HG02981 (cell line): ENCODE measurements at regions not wholly inside any gene's neighbourhood (a gene's known extent, or its start where the extent isn't known, plus 50 kb on each side); places are given as distances from the start of the nearest gene placed in this dataset.

Source experiments
- ATAC-seq: cut with Tn5 transposase; IDR thresholded peaks from one replicate; pipeline ENCODE4 v1.9.1; 2021; ENCODE audit warnings: mild to moderate bottlenecking, moderate library complexity; ENCODE audit not compliant: unreplicated experiment

GRCh38 chr22:34878171-34878570 lies 187.8 kb upstream of the ISX start:
- ATAC-seq = no peak

- ATAC-seq = no peak
Observed at GRCh38 chr22:34879001-34879400, 187.0 kb upstream of the ISX start.

GRCh38 chr22:34880662-34881061 lies 185.3 kb upstream of the ISX start:
- no peak for ATAC-seq

GRCh38 chr22:34881453-34881852 lies 184.5 kb upstream of the ISX start:
- no peak for ATAC-seq

- ATAC-seq = no peak
Observed at GRCh38 chr22:34885852-34886251, 180.1 kb upstream of the ISX start.

GRCh38 chr22:34886391-34886790 lies 179.6 kb upstream of the ISX start:
- ATAC-seq = no peak

- no peak for ATAC-seq
Observed at GRCh38 chr22:34886812-34887211, 179.1 kb upstream of the ISX start.

- ATAC-seq = no peak
Observed at GRCh38 chr22:34897126-34897525, 168.8 kb upstream of the ISX start.

- ATAC-seq = no peak
Observed at GRCh38 chr22:34902335-34902734, 163.6 kb upstream of the ISX start.

GRCh38 chr22:34903416-34903815 lies 162.5 kb upstream of the ISX start:
- ATAC-seq = no peak

GRCh38 chr22:34904486-34904885 lies 161.5 kb upstream of the ISX start:
- no peak for ATAC-seq

GRCh38 chr22:34913826-34914225 lies 152.1 kb upstream of the ISX start:
- no peak for ATAC-seq

GRCh38 chr22:34914846-34915245 lies 151.1 kb upstream of the ISX start:
- ATAC-seq = no peak

GRCh38 chr22:34917239-34917638 lies 148.7 kb upstream of the ISX start:
- ATAC-seq = no peak

- ATAC-seq = no peak
Observed at GRCh38 chr22:34931026-34931425, 134.9 kb upstream of the ISX start.

GRCh38 chr22:34934261-34934660 lies 131.7 kb upstream of the ISX start:
- no peak for ATAC-seq

- ATAC-seq = no peak
Observed at GRCh38 chr22:34943830-34944229, 122.1 kb upstream of the ISX start.

GRCh38 chr22:34946339-34946985 lies 119.5 kb upstream of the ISX start:
- no peak for ATAC-seq

GRCh38 chr22:34950489-34950888 lies 115.5 kb upstream of the ISX start:
- no peak for ATAC-seq

GRCh38 chr22:34951212-34951611 lies 114.7 kb upstream of the ISX start:
- no peak for ATAC-seq

GRCh38 chr22:34960005-34960404 lies 106.0 kb upstream of the ISX start:
- no peak for ATAC-seq

- ATAC-seq = no peak
Observed at GRCh38 chr22:34966980-34967565, 98.9 kb upstream of the ISX start.
